Heart right ventricle (tissue), 16 donors: ENCODE measurements at regions not wholly inside any gene's neighbourhood (a gene's known extent, or its start where the extent isn't known, plus 50 kb on each side); places are given as distances from the start of the nearest gene placed in this dataset.

Source experiments
- ATAC-seq, 8 donors: fragments of 200-7000 bp; cut with Tn5 transposase; one replicate each; pipeline ENCODE4 v1.9.1; 2020; ENCODE audit warnings: mild to moderate bottlenecking in 8 of 8, moderate library complexity in 8 of 8, moderate number of reproducible peaks in 1 of 8
- DNase-seq, 2 donors: peaks; one replicate each; pipeline ENCODE4 v3.0.0-alpha.2; 2020
- H3K27ac ChIP-seq, 10 donors: fragments of 200-600 bp; sonication (generic) in 2 of 10; one replicate each; pipeline versions ENCODE4 v1.5.0 to v1.8.0; 2020 to 2022; ENCODE audit warnings: mild to moderate bottlenecking in 3 of 10
- H3K27me3 ChIP-seq, 7 donors: fragments of 200-600 bp; one replicate each; pipeline ENCODE4 v1.8.0; 2021 to 2022; ENCODE audit warnings: mild to moderate bottlenecking in 2 of 7
- H3K36me3 ChIP-seq, 9 donors: fragments of 200-600 bp; sonication (generic) in 1 of 9; one replicate each; pipeline versions ENCODE4 v1.5.0 to v1.8.0; 2020 to 2022; ENCODE audit warnings: mild to moderate bottlenecking in 2 of 9
- H3K4me1 ChIP-seq, 9 donors: fragments of 200-600 bp; sonication (generic) in 1 of 9; one replicate each; pipeline versions ENCODE4 v1.5.0 to v1.8.0; 2020 to 2022; ENCODE audit warnings: mild to moderate bottlenecking in 4 of 9
- H3K4me3 ChIP-seq, 10 donors: fragments of 200-600 bp; sonication (generic) in 2 of 10; one replicate each; pipeline versions ENCODE4 v1.5.0 to v1.8.0; 2020 to 2022; ENCODE audit warnings: mild to moderate bottlenecking in 7 of 10, moderate library complexity in 2 of 10
- H3K9me3 ChIP-seq, 11 donors: fragments of 200-600 bp in 10 of 11; sonication (generic) in 2 of 11; one replicate each; pipeline versions ENCODE4 v1.5.0 to v1.8.0; 2013 to 2022; ENCODE audit warnings: mild to moderate bottlenecking in 2 of 11, control low read depth in 1 of 11, moderate library complexity in 1 of 11
- WGBS, 2 donors: extraction: QIAGEN DNeasy Blood & Tissue Kit; methylation state at CpG; one replicate each; pipeline ENCODE4 v1.1.7; 2013; ENCODE audit warnings: inconsistent platforms in 1 of 2; 5-methylcytosine and 5-hydroxymethylcytosine counted together
- intact Hi-C, 10 donors: fragments of 100-400 bp; cut with DNase I; formaldehyde crosslinking; loops; one replicate each; pipeline versions ENCODE4 v1.11.1 to v1.14.2; 2022
- TF ChIP-seq, protein P1 (sequence below), 9 donors: fragments of 200-600 bp; sonication (generic) in 2 of 9; IDR thresholded peaks; one replicate each; pipeline versions ENCODE4 v1.5.0 to v1.8.0; 2021 to 2022; ENCODE audit warnings: antibody characterized with exemption in 9 of 9, mild to moderate bottlenecking in 5 of 9, moderate library complexity in 1 of 9
- donor health status: Arrhythmogenic right ventricular cardiomyopathy.
- donor health status: ischemic (EF 13 %, LVEDD 7.1; RV severe dilation, severe dysfunction).
- donor health status: healthy with polysubstance abuse.
- donor health status: DM: no; HTN: yes; CAD: no.
- donor health status: DM: no; HTN: no; CAD: no.
- donor health status: ischemic (EF 25% LVEDD 6.9; RV normal size, moderate dysfunction).
- donor health status: ischemic (EF 25% LVEDD 5.7; RV mildly dilated, moderate dysfunction).
- donor health status: healthy.
- donor health status: DM: yes; HTN: yes; CAD: no.
- donor health status: Ischemic cardiomyopathy.
- donor health status: ischemic (EF 35%, LVEDD 5.7; RV mildly dilated, moderate dysfunction).
- donor health status: nonischemic (EF 11% LVEDD 7.7; RV severe dilation, severe dysfunction).
- donor health status: DM: yes; HTN: yes; CAD: no.
- donor health status: PGD.
- donor health status: ischemic (EF 29% LVEDD 5.4; RV normal size, mild dysfunction).
- donor health status: nonischemic (EF 23%, LVEDD 6.1; RV moderate dilation, normal function).

DNA sequence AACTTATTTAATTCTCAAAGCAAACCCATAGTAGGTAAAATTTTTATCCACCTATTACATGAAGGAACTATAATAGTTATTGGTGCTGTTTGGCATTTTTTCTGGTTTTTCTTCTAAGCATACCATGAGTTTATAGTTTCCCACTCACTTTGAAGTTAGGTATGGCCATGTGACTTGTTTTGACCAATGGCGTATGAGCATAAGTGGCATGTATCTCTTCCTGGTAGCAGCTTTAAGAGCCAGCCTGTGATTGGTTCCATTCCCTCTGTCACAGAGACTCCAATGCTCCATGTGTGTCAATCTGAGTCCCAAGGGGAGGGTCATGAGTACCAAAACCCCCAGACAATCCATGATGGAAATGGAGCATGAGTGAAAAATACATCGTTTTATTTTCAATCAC, 282.9 kb upstream of the N4BP1 start:
- H3K4me1 ChIP-seq: no peaks in the 10 kb centered on the region
- DNase-seq: no peak
- WGBS, 2 donors: 89 to 98% methylated on average over 2 of the region's 2 CpGs
- ATAC-seq: no peak
- no peak overlapping the region for H3K27ac ChIP-seq
- peaks cover 0 to 26% (median 12%) of the 10 kb centered on the region in 7 donors for H3K27me3 ChIP-seq
- TF ChIP-seq, protein P1, sequence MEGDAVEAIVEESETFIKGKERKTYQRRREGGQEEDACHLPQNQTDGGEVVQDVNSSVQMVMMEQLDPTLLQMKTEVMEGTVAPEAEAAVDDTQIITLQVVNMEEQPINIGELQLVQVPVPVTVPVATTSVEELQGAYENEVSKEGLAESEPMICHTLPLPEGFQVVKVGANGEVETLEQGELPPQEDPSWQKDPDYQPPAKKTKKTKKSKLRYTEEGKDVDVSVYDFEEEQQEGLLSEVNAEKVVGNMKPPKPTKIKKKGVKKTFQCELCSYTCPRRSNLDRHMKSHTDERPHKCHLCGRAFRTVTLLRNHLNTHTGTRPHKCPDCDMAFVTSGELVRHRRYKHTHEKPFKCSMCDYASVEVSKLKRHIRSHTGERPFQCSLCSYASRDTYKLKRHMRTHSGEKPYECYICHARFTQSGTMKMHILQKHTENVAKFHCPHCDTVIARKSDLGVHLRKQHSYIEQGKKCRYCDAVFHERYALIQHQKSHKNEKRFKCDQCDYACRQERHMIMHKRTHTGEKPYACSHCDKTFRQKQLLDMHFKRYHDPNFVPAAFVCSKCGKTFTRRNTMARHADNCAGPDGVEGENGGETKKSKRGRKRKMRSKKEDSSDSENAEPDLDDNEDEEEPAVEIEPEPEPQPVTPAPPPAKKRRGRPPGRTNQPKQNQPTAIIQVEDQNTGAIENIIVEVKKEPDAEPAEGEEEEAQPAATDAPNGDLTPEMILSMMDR (IDR thresholded peaks at IDR 0.05): no peak
- H3K36me3 ChIP-seq: no peaks in the 10 kb centered on the region
- intact Hi-C loops: loop anchor here in 1 of 10 donors (10.0 kb wide), 1 partner anchor 452 kb away; no protein-coding TSS in a partner anchor
- H3K4me3 ChIP-seq: no peak overlapping the region
- no peaks in the 10 kb centered on the region for H3K9me3 ChIP-seq

DNA sequence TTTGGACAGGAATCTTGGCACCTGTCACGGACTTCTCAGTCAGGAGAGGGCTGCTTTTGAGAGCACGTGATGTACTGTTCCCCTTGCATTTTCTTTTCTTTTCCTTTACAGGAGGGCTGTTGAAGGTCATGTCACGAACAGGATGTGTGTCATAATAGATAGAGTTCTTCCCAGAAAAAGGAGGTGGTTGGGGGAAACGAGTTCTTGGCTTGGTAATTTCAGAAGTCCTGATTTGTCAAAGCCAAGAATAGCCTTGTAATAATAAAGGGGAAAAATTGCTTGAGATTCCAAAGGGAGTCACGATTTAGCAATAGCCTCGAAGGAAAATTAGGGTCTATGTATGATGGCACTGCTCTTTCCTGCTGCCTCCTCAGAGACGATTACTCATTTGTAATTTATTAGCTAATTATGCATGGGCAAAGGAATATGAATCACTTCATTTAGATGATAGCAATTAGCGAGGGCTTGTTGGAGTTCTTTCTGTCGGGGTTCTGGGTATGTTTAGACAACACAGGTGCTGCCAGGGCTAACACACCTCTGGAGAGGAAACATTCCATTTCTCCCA, 277.7 kb upstream of the N4BP1 start:
- H3K4me1 ChIP-seq: no peaks in the 10 kb centered on the region
- intact Hi-C loops: no loop called here
- no peaks in the 10 kb centered on the region for H3K36me3 ChIP-seq
- ATAC-seq (no peak), DNase-seq (no peak)
- no peaks in the 10 kb centered on the region for H3K9me3 ChIP-seq
- no peak overlapping the region for H3K4me3 ChIP-seq
- peaks cover 0 to 21% (median 7%) of the 10 kb centered on the region in 7 donors for H3K27me3 ChIP-seq
- H3K27ac ChIP-seq: no peak overlapping the region
- 54 to 58% methylated on average over 9 of the region's 9 CpGs for WGBS, 2 donors
- TF ChIP-seq, protein P1 (IDR thresholded peaks at IDR 0.05): no peak

DNA sequence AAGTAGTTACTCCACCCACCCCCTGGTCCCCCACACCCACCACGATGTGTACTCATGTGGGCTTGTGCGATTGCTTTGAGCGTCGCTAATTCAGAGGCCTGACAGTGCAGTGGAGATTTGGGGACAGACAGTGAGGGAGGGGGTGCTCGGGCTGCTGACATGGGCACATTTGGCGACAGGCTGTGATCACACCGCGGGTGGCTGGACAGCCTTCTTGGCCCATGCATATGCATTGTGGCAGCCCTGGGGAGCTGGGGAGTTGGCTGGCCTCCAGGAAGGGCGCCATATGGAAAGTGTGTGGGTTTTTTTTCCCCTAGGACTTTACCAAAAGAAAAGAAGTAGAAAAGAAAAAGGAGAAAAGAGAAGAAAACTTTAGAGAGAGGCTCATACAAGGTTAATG, 275.5 kb upstream of the N4BP1 start:
- H3K36me3 ChIP-seq: no peaks in the 10 kb centered on the region
- DNase-seq: no peak
- TF ChIP-seq, protein P1 (IDR thresholded peaks at IDR 0.05): no peak
- peaks cover 0 to 19% (median 4%) of the 10 kb centered on the region in 7 donors for H3K27me3 ChIP-seq
- H3K4me1 ChIP-seq: no peaks in the 10 kb centered on the region
- intact Hi-C loops: no loop called here
- ATAC-seq: no peak
- WGBS, 2 donors: 50 to 59% methylated on average over 9 of the region's 9 CpGs
- no peak overlapping the region for H3K4me3 ChIP-seq
- H3K9me3 ChIP-seq: no peaks in the 10 kb centered on the region
- H3K27ac ChIP-seq: no peak overlapping the region

GRCh38 chr16:48881272-48881671, 271.3 kb upstream of the N4BP1 start:
- DNase-seq: no peak
- peaks cover 0 to 9% (median 0%) of the 10 kb centered on the region in 7 donors for H3K27me3 ChIP-seq
- whole genome bisulfite sequencing, 2 donors: 61 to 62% methylated on average over 2 of the region's 2 CpGs
- no peaks in the 10 kb centered on the region for H3K9me3 ChIP-seq
- no peak overlapping the region for H3K27ac ChIP-seq
- no peaks in the 10 kb centered on the region for H3K36me3 ChIP-seq
- intact Hi-C loops: no loop called here
- TF ChIP-seq, protein P1 (IDR thresholded peaks at IDR 0.05): no peak
- H3K4me1 ChIP-seq: no peaks in the 10 kb centered on the region
- no peak overlapping the region for H3K4me3 ChIP-seq
- ATAC-seq: no peak
